NCI-H1092 treated with DMSO at 0.1 percent for 48 hours (cell line): ENCODE measurements at regions not wholly inside any gene's neighbourhood (a gene's known extent, or its start where the extent isn't known, plus 50 kb on each side); places are given as distances from the start of the nearest gene placed in this dataset.

Source experiments
- DNase-seq: peaks from one replicate; lab custom pipeline; 2025; lab: John Stamatoyannopoulos, UW

GRCh38 chr4:129897111-129897510 is 801.2 kb downstream of the C4orf33 start:
- no peak for DNase-seq

DNA sequence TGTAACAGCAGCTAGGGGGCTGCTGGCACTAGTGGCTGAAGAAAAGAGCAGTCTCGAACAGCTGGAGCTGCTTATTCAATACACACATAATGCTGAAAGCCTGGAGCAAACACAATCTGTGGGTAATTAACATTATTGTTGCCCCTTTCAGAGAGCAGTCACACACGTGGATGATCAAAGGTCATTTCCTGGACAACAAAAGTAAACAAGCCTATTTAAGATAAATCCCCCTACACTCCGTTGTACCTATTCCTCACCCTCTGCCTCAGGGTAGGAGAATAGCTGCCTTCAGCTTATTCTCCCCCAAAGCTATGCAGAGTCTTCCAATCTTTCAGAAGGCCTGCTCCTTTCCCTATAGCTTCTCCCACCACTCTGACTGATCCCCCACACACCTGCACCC is 803.9 kb downstream of the C4orf33 start:
- DNase-seq = no peak

- no peak for DNase-seq
Observed at GRCh38 chr4:129900430-129900953, 804.5 kb downstream of the C4orf33 start.

DNA sequence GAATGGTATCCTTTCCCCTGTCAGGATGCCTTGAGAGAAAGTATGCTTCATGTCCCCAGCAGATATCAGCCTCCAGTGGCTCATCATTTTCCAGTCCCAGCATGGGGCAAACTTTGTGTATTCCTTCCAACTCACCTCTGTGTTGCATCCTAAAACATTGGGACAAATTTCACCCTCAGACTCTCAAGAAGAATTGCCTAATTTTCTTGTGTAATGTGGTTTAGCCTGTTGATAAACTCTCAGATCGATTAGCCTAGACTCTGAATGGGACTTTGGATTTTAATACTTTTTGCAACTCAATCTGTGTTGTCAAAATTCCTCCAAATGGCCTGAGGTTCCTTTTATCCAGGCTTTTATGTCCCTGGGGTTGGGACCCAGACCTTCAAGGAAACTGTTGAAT is 805.3 kb downstream of the C4orf33 start:
- no peak for DNase-seq

DNA sequence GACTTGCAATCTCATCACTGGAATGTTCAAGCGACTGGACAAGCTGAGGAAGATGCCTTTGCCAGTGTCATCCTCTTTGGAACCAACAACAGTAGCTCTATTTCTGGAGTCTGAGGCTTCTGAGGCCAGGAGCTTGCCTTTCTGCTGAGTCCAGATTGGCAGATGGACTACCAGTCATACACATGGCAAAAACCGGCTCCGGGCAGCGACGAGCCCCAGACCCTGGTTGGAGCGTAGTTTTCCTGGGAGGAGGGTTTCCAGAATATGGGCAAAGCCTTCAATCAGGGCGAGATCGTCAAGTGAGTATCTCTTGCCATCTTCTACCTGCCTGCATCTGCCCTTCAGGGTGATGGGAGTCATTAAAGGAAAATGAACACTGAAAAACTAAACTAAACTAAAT is 807.9 kb downstream of the C4orf33 start:
- no peak for DNase-seq

GRCh38 chr4:129905256-129905655 is 809.3 kb downstream of the C4orf33 start:
- DNase-seq = no peak

GRCh38 chr4:129908117-129908516 is 812.2 kb downstream of the C4orf33 start:
- DNase-seq = no peak

DNA sequence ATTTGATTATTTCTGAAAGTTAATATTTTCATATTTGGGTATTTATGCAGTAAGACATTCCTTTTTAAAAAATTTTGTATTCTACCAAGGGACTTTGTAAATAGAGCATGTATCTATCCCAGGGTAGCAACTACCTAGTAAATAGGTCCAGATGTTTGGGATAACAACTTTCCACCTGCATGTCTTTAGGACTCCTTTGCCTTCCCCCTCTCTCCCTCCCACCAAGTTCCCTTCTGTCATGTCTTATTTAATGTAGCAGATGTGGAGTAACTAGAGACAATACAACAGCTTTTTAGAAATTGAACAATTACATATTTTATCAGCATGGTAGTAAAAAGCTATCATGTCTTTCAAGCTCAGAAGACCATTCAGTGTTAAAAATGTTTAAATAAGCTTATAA is 821.0 kb downstream of the C4orf33 start:
- peak; percentile 3 for DNase-seq

DNA sequence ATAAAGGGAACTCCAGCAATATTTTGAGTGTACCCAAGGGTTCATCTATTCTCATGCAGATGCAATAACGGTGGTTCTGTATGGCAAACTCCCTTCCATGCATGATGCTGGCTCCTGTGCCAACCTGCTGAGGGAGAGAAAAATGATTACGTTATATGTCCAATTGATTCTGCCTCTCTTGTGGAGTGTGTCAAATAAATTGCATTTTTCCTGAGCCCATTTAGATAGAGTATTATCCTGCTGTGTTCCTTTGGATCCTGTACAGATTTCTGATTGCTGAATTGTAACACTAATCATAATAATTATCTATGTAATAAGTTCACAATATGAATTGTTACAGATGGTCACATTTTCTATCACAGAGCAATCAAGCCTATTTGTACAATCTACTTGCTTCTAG is 821.7 kb downstream of the C4orf33 start:
- peak; percentile 31 for DNase-seq

DNA sequence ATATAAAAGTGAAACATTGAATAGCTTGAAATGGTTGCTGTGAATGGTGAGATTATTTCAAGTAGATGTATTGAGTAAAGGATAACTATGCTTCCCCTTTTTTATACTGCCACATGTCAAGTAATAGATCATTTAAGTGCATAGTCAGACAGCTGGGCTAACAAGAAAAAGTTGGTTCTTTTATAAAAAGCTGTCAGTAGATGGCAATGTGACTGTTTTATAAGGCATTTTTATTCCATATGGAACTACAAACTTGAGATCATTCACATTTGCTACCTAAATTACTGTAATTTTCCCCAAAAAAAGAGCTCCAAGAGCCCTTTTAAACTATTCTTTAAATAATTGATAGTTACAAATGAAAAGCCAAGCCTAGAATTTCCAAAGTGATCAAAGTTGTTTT is 831.0 kb downstream of the C4orf33 start:
- DNase-seq = peak; percentile 23

GRCh38 chr4:129929052-129929451 is 833.1 kb downstream of the C4orf33 start:
- peak; percentile 61 for DNase-seq

DNA sequence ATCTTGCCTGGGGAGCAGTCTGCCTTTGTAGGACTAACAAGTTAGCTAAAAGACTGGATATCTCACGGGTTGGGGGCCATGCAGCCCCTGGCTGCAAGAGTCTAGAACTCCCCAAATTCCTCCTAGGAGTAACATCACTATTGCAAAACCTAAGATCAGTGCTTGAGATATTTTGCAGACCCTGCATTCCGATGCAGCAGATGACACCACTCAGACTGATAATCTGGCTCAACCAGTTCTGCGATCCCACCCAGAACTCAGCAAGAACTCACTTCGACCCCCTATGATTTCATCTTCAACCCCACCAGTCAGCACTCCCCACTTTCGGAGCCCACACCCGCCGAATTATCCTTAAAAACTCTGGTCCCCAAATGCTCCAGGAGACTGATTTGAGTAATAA is 834.0 kb downstream of the C4orf33 start:
- no peak for DNase-seq

DNA sequence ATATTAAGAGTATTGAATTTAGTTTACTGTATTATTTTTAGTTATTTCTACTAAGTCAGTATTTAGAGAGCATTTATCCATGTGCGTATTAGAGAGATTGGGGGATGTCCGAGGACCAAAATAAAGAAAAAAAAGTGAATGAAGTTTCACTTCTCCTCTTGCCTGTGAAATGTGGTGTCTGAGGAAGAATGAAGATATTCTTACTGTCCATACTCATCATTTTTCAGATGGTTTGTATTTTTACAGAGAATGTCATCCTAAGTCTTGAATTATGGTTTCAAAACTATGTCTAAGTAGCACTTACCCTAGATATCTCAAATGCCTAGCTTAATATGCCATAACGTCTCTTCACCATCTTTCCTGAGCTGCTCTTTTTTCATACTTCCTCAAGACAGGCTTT is 854.3 kb downstream of the C4orf33 start:
- no peak for DNase-seq

- no peak for DNase-seq
Observed at GRCh38 chr4:129966175-129966574, 870.2 kb downstream of the C4orf33 start.

DNA sequence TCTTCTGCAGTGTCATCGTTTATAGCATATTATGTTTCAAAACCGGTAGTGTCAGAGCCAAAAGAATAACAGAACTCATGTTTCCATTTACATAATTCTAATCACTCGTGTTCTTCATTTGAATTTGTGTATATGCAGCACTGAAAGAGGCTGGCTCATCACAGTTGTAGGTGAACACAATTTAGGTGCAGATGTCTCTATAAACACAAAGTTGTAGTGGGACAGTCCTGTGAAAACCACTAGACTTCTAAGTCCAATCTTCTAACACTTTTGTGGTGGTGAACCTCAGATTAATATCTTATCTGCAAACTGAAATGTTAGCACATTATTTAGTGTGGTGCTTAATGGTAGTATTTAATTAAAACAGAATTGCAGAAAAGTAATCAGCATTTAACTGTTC is 872.4 kb downstream of the C4orf33 start:
- DNase-seq = no peak

DNA sequence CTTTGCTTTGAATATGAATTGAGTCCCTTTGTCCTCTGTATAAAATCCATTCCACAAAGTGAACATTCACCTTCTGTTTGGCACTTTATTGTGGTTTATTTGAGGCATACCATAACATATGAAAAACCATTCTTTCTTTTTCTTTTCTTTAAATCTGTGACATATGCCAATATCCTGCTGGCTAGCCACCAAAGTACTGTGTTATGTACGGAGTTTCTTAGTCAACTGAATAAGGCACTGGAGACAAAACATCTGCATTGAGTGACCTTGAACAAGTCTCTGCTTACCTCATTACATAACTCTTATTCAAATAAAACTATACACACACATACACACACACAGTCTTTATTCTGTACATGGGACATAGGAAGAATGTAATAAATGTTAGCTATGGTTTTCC is 872.8 kb downstream of the C4orf33 start:
- DNase-seq = no peak

DNA sequence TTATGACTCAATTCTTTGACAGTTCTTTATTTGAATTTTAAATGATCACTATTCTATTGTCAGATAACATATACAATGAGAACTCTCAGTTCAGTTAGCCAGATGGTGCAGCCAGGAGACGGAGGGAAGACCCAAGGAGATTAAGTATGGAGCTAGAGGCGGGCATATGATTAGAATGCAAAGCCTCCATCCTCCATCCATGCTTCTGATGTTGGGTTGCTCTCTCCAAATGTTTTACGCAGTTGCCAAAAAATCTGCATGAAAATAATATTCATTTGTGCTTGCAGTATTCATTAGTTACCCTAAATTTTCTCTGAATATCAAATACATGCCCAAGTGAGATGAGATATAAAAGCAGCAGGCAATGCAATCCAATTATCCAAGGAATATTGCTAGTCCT is 874.8 kb downstream of the C4orf33 start:
- no peak for DNase-seq

DNA sequence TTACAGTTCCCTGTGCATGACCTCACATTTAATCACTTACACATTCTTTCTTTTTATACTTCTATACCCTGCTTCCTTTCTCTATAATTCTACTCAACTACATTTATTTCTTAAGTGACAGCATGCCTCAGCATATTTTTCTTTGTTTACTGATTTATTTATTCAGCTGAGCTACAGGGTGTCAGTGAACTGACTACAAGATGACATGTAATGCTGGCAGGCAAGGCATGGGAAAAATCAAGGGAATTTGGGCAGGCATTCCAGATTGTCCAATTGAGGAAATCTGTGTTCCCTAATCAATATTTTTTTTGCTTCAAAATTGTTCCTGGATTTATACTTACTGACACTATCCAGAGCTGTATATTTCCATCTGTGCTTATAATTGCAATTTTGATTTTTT is 875.5 kb downstream of the C4orf33 start:
- no peak for DNase-seq

DNA sequence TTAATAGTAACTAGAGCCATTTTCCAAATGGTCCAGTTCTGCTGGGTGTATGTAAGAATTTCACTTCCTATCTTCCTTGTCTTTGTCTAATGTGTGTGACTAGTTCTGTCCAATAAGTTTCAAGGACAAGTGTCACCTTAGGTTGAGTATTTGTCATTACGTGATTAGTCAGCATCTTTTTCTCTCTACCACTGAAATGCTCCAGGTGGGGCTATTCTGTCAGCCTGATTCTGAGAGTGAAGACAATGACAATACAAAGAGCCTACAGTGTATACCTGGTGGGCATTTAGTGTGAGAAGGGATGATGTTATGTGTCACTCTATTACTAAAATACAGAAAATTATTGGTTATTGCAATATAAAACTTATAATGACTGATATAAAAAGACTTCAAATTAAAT is 876.3 kb downstream of the C4orf33 start:
- DNase-seq = peak; percentile 19

GRCh38 chr4:129974730-129975129 is 878.8 kb downstream of the C4orf33 start:
- no peak for DNase-seq

DNA sequence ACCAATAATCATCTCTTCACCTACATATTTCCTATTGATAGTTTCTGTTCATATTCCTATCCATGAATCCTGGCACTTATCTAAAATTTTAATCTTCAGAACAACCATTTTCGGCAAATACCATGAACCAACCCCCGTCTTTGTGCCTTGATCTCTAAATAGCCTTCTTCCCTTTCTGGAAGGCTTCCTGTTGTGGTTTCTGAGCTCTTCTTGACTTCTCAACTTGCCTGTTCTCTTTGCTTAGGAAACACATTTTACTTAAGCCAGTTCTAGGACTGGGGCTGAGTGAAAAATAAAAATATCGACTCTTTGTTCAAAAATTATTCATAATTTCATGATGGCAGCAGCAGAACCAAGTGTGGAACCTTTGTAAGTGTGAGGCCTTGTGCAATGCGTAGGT is 882.4 kb downstream of the C4orf33 start:
- no peak for DNase-seq

DNA sequence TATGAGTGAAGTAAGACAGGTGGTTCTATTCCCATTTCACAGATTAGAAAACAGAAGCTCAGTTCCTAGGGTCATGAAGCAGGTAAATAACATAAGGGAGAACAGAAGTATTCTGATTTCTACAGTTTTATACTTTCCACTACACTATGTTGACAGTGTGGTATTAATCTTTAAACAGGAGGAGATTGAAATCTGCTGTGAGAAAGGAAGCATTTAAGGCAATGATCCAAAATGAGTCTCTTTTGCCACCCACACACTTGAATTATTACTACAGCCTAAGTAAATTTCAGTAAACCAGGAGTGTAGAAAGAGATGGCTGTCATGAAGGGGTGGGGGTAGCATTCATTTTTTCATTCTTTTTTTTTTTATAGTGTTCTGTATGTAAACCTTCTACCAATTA is 893.0 kb downstream of the C4orf33 start:
- DNase-seq = no peak

- DNase-seq = no peak
Observed at GRCh38 chr4:129994715-129995114, 898.8 kb downstream of the C4orf33 start.

GRCh38 chr4:129998436-129999150 is 902.6 kb downstream of the C4orf33 start:
- no peak for DNase-seq
